Fibroblast of lung (primary cell): ENCODE measurements at regions not wholly inside any gene's neighbourhood (a gene's known extent, or its start where the extent isn't known, plus 50 kb on each side); places are given as distances from the start of the nearest gene placed in this dataset.

Experiments
- EZH2 ChIP-seq: IDR thresholded peaks from 2 replicates; pipeline ENCODE4 v1.5.1; 2012; ENCODE audit warnings: low read length, control low read depth, mild to moderate bottlenecking; ENCODE audit errors: missing control alignments
- TF ChIP-seq, protein P1 (sequence below), 2 donors: IDR thresholded peaks in 1 of 2; conservative IDR thresholded peaks in 1 of 2; 1 replicate in 1 of 2; 2 replicates in 1 of 2; pipeline ENCODE4 v1.5.1; 2011 to 2012; ENCODE audit warnings: low read length in 2 of 2, control low read depth in 1 of 2, inconsistent platforms in 1 of 2, low read depth in 1 of 2, mild to moderate bottlenecking in 1 of 2

GRCh38 chr18:66735933-66736332 lies 132.0 kb upstream of the CDH19 start:
- no peak for TF ChIP-seq EZH2
- TF ChIP-seq, protein P1, sequence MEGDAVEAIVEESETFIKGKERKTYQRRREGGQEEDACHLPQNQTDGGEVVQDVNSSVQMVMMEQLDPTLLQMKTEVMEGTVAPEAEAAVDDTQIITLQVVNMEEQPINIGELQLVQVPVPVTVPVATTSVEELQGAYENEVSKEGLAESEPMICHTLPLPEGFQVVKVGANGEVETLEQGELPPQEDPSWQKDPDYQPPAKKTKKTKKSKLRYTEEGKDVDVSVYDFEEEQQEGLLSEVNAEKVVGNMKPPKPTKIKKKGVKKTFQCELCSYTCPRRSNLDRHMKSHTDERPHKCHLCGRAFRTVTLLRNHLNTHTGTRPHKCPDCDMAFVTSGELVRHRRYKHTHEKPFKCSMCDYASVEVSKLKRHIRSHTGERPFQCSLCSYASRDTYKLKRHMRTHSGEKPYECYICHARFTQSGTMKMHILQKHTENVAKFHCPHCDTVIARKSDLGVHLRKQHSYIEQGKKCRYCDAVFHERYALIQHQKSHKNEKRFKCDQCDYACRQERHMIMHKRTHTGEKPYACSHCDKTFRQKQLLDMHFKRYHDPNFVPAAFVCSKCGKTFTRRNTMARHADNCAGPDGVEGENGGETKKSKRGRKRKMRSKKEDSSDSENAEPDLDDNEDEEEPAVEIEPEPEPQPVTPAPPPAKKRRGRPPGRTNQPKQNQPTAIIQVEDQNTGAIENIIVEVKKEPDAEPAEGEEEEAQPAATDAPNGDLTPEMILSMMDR (conservative IDR thresholded peaks at IDR 0.05 in 1 of 2, IDR thresholded peaks at IDR 0.05 in 1 of 2; ENCODE audit: low read depth in 1 of 2, low read length in 2 of 2) = no peak
